ENCODE measurements at regions not wholly inside any gene's neighbourhood (a gene's known extent, or its start where the extent isn't known, plus 50 kb on each side); places are given as distances from the start of the nearest gene placed in this dataset.

GRCh38 chr1:234875953-234876855 is 252.4 kb downstream of the TOMM20 start:
- no peak for DNase-seq

DNA sequence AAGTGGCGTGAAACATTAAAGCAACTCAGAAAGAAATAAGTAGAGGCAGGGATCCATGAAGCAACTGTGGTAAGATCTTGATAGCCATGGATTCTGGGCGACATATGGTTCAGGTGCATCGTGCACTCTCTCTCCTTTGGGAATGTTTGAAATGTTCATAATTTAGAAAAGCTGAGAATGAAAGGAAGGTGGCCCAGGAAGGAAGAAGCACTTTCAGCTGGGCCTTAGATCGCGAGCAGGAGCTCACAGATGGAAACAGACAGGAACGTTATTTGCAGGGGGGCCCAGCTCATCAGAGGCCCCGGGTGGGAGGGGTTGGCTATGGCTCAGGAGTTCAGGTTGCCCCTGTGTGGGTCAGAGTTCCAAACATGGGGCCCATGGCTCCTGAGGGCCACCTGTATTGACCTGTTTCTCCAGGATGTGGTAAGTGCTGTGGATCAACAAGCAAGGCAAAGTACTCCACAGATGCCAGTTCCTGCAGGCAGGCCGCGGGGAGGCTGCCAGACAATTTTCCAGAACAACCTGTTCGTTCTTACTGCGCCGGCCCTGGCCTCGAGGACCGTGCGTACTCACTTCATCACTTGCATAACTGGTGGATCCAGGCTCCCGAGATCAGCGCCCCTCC is 253.2 kb downstream of the TOMM20 start:
- DNase-seq, result no peak

DNA sequence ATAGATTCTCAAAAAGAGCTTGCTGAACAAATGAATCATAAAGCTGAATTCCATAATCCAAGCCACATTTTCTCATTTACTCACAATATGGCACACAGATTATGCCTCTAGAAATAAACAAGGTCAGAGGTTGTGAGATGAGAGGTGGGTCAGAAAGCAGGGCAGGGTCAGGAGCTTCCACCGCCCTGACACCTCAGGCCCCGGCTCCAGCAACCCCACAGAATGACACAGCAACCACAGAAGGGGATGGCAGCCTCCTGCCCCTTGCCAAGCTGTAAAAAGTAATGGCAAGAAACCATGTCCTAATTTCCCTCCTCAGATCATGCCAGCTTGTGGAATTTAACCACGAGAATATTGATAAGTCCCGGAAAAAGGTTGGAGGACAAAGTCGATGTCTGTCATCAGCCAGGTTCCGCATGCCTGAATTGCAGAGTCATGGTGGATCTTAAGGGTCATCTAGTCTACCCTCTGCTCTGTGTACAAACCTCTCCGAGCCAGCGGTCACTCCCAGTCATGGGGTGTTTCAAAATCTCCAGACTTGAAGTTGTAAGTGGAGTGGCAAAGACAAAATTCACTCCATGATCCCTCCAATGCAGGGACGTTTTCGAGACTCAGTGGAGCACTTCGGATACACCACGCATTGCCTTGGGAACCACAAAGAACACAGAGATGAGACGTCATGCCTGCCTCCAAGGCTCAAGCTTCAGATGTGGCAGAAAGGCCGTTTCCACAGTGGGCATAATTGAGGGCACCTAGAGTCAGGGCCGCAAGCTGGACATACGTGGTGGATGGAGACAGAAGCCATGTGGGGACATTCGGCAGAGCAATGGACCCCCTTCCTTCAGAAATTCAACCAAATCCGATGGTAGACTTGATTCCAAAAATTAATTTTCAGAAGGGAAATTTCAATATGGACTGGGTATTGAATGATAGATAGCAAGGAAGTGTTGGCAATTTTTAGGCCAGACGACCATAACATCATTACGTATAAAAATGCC is 254.0 kb downstream of the TOMM20 start:
- DNase-seq, result no peak

GRCh38 chr1:234871710-234872271 is 256.8 kb downstream of the TOMM20 start:
- no peak for DNase-seq

DNA sequence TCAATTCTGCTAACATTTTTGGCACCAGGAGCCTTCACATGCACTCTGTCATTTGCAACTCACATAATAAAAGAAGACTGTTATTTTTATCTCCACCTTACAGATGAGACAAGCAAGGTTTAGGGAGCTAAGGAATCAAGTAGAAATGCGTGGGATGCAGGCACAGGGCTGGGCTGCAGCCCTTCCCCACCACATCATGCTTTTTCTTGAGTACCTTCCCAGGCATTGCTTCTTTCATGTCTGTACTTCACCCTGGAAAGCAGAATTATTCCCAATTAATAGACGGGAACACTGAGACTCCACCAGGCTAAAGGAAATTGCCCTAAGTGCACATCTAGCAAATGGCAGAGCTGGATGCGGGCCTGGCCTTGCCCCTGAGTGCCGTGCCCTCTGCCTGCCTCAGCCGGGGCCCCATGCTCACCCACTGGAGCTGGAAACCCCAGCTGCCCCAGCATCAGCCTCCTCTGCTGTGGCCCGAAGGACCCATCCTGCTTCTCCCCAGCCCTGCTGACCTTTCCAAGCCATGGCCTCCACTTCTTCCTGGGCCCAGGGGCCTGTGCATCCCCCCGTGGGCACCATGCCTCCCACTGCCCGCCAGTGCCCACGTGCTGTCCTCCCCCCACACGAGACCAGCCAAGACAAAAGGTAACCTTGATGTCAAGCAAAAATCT is 257.5 kb downstream of the TOMM20 start:
- no peak for DNase-seq

GRCh38 chr1:234870020-234870981 is 258.3 kb downstream of the TOMM20 start:
- DNase-seq, result no peak

DNA sequence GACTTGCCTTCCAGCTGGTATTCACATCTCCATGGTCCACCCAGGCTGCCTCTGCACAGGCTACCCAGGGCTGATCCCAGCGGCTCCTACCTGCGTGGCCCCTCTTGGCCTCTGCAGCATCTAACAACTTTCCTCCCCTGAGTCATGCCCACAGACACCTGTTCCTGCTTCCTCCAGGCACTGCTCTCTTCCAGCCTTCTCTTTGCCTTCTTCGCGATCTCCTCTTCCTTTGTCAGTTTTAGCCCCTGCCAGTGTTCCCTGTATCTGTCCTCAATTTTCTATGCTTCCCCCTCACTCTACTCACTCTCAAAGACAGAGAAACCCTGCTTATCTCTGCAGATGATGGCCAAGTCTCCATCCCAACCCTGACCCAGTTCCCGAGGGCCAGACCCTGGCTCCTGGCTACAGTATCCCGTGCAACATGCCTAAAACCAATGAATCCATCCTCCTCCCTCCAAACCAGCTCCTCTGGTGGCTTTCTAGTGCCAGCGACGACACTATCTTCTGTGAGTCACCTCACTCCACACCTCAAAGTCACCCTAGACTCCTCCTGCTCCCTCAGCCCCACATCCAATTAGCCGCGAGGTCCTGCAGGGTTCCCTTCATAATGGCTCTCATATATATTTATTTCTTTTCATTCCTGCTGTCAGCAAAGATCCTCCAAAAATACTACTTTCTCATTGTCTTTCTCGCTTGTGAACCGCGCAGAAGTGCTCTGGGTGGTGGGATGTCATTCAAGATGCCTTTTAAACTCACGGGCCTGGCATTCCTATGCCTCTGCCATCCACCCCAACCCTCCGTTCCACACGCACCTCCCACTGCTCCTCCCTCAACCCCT is 259.2 kb downstream of the TOMM20 start:
- no peak for DNase-seq

- DNase-seq, result no peak
Observed at GRCh38 chr1:234868296-234869147, 258.5 kb upstream of the IRF2BP2 start.

DNA sequence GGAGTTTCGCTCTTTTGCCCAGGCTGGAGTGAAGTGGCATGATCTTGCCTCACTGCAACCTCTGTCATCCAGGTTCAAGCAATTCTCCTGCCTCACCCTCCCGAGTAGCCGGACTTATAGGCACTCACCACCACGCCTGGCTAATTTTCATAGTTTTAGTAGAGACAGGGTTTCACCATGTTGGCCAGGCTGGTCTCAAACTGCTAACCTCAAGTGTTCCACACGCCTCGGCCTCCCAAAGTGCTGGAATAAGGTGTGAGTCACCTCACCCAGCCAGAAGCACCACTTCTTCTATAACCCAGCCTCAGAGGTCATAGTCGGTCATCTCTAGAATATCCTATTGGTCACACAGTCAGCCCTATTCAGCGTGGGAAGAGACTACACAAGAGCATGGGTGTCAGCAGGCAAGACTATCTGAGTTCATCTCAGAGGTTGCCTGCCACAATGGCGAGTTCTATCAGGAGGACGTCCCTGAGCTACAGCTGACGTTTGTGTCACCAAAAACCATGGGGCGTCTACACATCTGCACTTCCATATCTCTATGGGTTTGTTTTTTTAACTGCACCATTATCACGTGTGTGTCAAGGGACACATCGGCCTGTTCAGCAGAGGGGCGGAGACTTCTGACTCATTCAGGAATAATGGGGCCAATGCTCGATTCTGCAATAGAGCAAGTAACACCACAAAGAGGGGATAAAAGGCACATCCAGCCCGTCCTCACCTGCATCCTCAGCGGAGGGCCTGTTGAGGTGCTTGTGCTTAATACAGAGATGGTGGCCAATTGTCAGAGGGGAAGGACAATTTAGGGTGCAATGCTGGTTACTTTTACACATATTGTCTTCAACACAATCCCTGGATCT is 256.3 kb upstream of the IRF2BP2 start:
- DNase-seq, result no peak

- DNase-seq, result no peak
Observed at GRCh38 chr1:234865171-234866006, 255.4 kb upstream of the IRF2BP2 start.

DNA sequence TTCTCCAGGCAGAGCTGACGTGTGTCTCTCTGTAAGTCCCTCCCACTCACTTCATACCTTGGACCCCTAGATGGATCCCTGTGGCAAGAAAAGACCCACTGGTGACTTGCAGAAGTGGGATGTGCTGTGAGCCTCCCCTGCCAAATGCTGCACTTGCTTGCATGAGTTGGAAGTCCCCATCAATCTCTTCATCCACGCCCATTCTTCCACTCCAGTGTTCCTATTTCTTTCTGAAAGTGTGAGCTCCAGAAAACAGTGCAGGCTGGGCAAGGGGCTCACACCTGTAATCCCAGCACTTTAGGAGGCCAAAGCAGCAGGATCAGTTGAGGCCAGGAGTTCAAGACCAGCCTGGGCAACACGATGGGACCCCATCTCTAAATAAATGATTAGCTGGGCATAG is 254.1 kb upstream of the IRF2BP2 start:
- DNase-seq, result no peak

DNA sequence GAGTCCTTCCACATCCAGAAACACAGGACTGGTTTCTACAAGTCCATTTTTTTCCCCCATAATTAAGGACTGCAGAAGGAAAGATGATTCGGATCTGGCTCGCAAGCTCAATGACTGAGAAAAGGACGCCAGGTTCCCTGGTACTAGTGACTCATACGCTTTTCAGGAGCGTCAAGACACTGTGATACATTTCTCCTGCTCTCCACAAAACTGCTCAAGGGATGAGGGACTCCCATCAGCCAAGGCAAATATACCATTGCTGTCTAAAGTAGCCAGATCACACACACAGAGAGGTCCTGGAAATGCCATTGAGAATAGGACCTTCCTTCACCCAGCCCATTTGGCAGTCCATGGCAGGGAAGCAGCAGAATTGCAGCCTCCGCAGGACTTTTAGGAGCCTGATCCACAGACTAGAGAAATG is 253.6 kb upstream of the IRF2BP2 start:
- no peak for DNase-seq

DNA sequence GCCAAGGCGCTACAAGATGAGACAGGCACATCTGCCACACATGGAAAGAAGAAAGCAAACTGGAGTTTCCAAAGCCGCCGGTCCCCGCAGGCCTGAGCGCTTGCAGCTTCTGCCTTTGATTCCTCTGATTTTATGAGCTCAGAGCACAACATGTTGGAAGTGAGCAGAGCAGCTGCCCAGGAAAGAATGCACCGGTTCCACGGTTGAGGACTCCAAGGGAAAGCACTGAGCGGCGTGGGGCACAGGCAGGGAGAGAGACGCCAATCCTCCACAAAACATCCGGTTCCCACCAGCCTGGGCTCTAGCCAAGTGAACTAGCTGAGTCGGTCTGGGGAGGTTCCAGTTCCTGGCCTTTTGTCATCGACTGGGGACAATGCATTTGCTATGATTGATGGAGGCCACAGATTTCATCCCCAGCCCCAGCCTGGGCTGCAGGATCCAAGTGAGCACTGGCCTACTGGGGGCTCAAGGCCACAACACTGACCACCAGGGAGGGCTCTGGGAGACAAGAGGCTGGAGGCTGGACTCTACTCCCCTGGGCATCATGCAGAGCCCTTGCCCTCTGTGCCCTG is 253.1 kb upstream of the IRF2BP2 start:
- no peak for DNase-seq

- DNase-seq, result no peak
Observed at GRCh38 chr1:234862360-234862943, 252.5 kb upstream of the IRF2BP2 start.

- DNase-seq, result no peak
Observed at GRCh38 chr1:234861761-234862160, 251.8 kb upstream of the IRF2BP2 start.

DNA sequence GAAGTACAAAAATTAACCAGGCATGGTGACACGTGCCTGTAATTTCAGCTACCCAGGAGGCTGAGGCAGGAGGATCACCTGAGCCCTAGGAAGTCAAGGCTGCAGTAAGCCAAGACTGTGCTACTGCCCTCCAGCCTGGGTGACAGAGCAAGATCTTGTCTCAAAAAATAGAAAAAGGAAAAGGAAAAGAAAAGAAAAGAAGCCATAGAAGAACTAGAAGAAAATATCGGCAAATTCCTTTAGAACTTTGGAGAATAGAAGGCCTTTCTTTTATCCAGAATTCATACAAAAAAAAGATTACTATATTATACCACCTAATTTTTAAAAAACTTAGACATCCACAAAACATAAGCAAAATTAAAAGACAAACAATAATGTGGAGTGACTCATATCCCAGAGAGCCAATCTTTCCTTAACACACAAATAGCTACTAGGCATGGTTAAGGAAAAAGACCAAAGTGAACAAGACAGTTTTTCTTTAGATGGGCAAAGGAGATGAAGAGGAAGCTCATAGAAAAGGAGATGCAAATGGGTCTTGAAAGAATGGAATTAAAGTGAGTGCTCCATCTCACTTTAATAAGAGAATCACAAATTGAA is 251.1 kb upstream of the IRF2BP2 start:
- no peak for DNase-seq

Measured in DMS79 (cell line).